ENCODE measurements at regions not wholly inside any gene's neighbourhood (a gene's known extent, or its start where the extent isn't known, plus 50 kb on each side); places are given as distances from the start of the nearest gene placed in this dataset.
"Not testable (repeated sequence)": the region's sequence is repeated elsewhere in the genome, so short reads cannot be mapped to it uniquely, and the experiment has no call there.

- DNase-seq (ENCODE audit: low spot score), result no peak
Measured at GRCh38 chr5:124895236-124895635, 148.8 kb upstream of the ZNF608 start.

GRCh38 chr5:124901081-124901480 lies 154.6 kb upstream of the ZNF608 start:
- no peak for DNase-seq (ENCODE audit: low spot score)

DNA sequence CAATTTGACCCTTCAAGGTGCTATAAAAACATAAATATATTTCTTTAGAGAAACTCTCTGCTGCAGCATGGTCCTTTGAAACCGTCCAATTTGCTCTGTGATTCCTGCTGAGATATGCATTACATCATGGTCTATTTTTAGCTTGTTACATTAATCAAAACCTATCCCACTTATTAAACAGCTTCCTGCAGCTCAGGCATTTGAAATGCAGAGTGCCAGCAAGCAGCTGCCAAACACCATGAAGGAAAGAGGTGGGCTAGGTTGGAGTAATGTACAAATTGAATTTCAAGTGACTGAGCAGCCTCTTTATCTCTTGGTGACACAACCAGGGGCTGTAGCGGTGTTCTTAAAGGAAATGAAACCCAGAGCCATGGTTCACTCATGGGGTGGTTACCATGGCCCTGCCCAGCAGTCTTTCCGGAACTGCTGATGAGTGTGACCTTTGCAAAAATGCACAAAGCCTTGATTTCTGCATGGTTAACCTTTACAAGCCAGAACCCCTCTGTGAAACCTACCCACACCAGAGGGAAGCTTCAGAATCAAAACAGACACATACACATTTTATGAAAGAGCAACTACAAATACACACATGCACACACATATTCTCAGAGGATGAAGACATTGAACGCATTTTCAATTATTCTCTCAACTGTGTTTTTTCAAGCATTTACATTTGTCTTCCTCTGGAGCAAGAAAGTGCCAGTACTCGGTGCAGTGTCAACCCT lies 155.8 kb upstream of the ZNF608 start:
- peak; percentile 67 for DNase-seq (ENCODE audit: low spot score)

DNA sequence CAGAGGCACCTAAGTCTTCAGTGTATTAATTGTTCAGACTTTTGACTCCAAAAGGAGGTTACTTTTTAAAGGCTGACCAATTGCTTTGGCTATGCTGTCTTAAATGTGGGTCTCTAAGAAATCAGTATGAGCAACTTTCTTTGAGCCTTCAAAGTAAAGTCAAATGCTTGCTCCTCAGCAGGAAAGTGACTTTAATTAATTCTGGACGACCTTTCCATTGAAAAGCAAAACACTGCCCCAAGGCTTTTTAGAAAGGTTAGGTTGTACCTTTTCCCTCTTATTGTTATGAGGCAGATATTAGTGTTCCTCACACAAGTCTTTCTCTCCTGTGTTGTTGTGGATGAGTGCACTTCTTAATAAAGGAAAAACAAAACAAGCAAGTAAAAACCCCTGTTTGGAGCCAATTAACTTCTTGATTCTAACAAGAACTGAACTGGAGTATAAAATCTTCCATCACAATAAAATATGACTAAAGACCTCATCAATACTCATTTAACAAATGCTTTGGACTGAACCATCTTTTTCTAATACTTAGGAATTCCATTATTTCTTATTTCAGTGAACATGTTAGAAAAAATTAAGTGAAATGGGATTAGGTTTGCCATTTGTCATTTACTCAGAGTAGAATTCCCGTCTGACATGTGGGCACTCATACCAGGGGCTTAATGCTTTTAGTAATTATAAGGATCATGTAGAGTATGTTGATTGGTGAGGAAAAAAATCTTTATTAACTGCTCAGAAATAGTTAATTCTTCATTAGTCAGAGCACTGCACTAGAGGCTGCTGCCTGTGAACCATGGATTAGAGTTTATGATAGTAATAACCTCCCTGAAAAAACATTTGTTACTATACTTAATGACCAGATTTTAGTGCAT lies 159.1 kb upstream of the ZNF608 start:
- DNase-seq (ENCODE audit: low spot score), result no peak

DNA sequence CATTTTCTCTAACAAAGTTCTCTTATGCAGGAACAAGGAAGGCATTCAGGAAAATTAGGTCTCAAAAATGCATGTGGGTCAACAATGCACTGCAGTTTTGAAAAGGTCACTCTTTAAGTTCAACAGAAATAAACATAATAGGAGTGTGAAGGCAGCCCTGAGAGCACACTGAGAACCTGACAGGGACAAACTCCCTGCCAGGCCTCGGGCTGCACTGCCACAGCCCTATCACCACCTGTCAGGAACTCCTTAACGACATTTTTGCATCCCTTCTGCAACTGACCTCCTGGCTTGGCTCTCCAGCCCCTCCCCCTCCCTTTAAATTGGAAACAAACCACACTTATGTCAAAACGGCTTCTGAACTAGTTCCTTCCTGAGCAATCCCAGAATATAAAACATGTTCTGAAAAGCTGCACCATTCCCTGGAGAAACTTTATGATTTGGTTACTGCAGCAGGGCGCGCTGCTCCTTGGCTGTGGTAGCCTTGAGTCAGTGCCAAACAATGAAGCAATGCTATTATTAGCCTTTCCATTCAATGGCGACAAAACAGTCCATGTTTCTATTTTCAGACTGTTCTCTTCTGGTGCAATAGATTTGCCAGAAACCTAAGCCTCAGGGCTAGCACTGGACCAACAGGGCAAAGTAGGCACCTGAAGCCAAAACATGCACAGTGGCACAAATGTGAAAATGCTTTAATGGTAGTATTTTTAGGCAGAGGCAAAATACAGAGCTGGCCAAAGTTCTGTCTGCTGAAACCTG lies 160.1 kb upstream of the ZNF608 start:
- peak; percentile 60 for DNase-seq (ENCODE audit: low spot score)

DNA sequence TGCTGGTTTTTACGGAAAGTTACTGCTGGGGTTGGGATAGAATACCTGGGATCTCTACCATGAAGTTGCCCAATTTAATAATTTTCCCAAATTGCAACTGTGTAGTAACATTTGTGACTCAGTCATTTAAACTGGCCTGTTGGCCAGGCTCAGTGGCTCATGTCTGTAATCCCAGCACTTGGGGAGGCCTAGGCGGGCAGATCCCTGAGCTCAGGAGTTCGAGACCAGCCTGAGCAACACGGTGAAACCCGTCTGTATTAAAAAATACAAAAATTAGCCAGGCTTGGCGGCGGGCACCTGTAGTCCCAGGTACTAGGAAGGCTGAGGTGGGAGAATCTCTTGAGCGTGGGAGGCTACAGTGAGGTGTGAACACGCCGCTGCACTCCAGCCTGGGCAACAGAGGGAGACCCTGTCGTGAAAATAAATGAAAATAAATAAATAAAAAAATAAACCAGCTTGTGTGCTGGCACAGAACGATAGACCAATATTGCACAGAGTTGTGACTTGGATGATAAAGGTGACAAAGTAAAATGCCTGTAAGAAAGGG lies 160.7 kb upstream of the ZNF608 start:
- DNase-seq (ENCODE audit: low spot score), result no peak

DNA sequence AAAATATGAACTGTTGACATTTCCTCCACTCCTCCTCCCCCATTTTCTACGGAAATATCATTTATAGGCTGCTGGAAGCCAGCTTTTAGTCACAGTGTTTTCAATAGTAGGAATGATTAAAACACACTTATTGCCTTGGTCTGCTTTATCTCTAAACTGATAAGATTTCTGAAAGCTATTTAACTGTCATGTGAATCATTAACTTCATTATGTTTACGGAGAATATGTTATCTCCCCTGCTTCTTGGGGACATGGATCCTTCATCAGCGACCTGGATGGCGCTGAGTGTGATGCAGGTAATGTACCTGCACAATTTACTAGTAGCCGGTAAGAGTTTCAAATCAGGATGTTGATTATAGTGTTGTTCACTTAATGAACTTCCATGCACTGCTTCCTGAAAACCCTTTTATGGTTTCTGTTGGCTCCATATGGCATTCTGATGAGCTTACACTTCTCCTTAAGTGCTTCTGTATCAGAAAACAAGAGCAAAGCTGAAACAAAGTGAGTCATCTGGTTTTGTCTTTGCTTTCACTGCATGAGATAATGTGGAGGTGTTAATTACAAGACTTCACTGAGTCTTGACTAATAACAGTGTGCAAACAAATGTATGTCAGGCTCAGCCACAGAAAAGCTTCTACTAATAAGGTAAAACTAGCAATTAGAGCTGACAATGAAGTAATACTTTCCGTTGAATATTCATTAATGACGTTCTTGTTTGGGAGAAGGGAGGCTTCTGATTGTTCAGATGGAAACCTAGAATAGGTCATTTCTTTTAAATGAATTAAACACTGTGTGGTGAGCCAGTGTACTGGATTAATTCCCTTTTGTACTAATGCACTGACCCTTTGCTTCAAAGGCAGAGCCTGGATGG lies 162.4 kb upstream of the ZNF608 start:
- peak; percentile 57 for DNase-seq (ENCODE audit: low spot score)

- DNase-seq (ENCODE audit: low spot score), result no peak
Measured at GRCh38 chr5:124909734-124910133, 163.3 kb upstream of the ZNF608 start.

GRCh38 chr5:124910354-124911016 lies 164.0 kb upstream of the ZNF608 start:
- no peak for DNase-seq (ENCODE audit: low spot score)

DNA sequence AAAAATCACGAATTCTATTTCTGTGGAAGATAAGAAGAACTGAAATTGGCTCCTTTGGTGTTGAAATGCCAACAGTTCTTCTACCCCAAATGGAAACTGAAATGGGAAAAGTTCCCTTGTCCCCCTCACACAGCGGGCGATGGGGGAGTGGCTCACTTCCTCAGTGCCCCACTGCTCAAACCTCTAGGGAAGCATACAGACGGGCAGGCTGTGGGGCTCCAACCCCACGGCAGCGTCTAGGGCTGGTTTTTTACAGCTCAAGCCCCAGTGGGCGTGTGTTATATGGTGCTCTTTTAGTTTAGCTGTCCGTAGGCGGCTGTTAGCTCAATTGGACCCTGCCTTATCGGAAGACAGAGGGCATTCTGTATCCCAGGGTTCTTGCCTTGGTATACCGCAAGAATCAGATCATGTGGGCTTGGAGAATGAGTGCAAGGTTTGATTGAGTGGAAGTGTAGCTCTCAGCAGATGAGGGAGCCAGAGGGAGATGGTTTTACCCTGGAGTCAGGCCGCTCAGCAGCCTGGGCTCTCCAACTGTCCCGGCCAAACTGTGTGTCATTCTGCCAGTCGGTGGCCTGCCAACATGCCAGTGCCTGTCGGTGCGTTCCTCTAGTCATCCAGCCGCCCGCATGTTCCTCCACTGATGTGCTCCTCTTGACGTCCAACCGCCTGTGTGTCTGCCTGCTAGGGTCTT lies 166.3 kb upstream of the ZNF608 start:
- DNase-seq (ENCODE audit: low spot score), result no peak

DNA sequence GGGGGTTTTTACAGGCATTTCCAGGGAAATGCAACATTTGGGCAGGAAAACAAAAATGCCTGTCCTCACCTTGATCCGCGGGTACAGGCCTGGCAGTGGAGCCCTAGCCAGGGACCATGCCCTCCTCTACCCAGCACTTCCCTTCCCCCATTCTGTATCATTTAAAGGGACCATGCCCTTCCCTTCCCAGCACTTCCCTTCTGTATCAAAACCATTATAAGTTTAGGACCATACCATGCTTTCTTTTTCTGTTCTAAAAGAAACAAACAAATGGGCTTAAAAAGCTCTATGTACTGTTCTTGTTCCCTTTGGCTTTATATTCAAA lies 166.9 kb upstream of the ZNF608 start:
- DNase-seq (ENCODE audit: low spot score), result no peak

DNA sequence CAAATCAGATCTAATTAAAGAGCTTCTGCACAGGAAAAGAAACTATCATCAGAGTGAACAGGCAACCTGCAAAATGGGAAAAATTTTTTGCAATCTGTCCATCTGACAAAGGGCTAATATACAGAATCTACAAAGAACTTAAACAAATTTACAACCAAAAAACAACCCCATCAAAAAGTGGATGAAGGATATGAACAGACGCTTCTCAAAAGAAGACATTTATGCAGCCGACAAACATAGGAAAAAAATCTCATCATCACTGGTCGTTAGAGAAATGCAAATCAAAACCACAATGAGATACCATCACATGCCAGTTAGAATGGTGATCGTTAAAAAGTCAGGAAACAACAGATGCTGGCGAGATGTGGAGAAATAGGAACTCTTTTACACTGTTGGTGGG lies 169.9 kb upstream of the ZNF608 start:
- DNase-seq (ENCODE audit: low spot score), result not testable (repeated sequence)

GRCh38 chr5:124918618-124919017 lies 172.2 kb upstream of the ZNF608 start:
- DNase-seq (ENCODE audit: low spot score), result no peak

GRCh38 chr5:124919076-124919475 lies 172.6 kb upstream of the ZNF608 start:
- no peak for DNase-seq (ENCODE audit: low spot score)

DNA sequence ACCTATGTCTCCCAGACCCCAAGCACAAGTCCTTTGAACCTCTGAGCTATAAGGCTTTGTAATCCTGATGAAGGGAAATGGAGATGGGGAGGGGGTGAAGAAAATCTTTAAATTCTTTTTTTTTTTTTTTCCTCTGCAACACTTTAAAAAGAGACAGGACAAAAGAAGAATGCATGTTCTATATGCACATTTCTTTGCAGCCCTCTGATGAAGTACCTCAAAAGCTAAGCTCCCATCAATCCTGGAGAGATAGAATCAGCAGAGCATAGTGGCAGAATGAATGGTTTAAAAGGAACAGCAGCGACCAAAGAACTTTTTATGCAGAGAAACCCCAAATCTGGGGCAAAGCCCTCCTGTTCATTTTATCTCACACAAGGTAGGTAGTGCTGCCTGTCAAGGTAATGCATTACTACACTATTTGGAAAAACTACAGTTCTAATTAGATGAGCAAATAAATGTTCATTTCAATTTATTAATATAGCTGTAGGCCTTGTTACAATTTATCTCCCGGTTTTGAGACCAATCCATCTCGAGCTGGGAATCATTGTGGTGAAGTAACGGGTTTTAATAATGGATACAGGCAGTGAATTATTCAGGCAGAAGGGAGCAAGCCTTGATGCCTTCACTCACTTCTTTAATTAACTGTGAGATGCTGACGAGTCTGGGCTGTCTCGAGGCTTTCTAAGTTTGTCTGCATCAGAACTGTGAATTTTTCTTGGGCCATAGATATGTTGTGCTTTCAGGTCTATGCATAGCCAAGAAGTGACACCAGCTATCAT lies 173.5 kb upstream of the ZNF608 start:
- no peak for DNase-seq (ENCODE audit: low spot score)

GRCh38 chr5:124920909-124921666 lies 174.6 kb upstream of the ZNF608 start:
- DNase-seq (ENCODE audit: low spot score), result no peak

DNA sequence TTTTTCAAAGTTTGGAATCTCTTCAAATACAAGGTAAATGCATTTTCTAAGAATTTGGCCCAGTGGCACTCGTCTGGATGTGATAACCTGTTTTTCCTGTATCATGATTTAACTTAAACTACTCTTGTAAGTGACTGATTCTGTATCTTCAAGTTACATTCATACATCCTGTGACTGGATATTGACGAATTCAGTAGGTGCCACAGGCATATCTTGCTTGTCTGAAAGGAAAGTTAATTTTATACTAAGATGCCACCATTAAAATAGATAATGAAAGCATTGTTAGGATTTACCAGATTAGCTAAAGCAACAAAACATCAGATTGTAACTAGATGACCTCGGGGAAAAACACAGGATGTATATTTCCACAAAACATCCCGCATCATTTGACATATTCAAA lies 175.3 kb upstream of the ZNF608 start:
- no peak for DNase-seq (ENCODE audit: low spot score)

DNA sequence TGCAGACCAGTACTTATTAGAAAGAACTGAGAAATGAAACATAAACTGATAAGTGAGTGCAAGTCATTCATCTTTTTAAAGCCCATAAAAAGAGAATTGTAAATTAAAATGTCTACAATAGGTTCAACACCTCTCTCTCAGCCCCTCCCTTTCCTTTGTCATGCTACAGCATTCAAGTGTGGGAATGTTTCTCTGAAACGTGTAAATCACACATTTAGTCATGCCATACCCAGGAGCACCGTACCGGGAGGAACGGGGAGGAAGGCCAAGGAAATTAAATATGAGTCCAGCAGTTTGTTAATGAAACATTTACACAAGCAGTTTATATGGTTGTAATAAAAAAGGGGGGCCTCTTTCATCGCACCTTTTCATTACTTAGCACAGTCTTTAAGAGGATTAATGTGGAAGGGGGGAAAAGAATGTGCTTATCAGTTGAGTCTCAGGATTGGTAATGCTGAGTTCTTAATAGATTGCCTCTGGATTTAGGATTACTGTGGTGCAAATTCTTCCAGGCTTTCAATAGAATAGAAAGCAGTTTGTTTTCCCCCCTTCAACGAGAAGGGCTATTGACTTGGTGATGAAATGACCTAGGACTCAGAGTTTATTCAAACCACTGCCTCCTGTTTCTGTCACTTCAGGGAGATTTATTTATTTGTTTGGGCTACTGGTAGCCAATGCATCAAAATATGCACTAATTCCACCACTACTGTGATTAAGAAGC lies 176.0 kb upstream of the ZNF608 start:
- DNase-seq (ENCODE audit: low spot score), result no peak
